NCI-H526 treated with DMSO at 0.1 percent for 48 hours (cell line): ENCODE measurements at regions not wholly inside any gene's neighbourhood (a gene's known extent, or its start where the extent isn't known, plus 50 kb on each side); places are given as distances from the start of the nearest gene placed in this dataset.
"Not testable (repeated sequence)": the region's sequence is repeated elsewhere in the genome, so short reads cannot be mapped to it uniquely, and the experiment has no call there.

ENCODE experiments used
- DNase-seq: peaks from one replicate; lab custom pipeline; 2025; lab: John Stamatoyannopoulos, UW

GRCh38 chr4:43089730-43090129 lies 197.2 kb downstream of the GRXCR1 start:
- no peak for DNase-seq

DNA sequence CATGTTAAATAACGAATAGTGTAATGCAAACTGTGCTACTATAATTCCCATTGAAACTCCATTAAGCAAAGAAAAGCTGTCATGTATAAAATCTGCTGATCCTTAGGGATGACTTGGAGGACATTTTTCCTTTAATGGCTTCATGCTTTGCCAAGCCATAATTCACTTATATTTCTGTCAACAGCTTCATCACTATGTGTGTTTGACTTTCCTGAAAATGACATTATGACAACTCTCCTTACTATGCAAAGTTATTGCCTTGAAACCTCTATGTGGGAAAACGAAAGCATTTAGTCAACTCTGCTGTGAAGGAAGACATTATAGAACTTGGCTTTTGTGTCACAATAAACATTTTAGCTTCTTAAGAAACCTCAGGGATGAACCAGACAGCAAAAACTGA lies 210.5 kb downstream of the GRXCR1 start:
- DNase-seq, result no peak

DNA sequence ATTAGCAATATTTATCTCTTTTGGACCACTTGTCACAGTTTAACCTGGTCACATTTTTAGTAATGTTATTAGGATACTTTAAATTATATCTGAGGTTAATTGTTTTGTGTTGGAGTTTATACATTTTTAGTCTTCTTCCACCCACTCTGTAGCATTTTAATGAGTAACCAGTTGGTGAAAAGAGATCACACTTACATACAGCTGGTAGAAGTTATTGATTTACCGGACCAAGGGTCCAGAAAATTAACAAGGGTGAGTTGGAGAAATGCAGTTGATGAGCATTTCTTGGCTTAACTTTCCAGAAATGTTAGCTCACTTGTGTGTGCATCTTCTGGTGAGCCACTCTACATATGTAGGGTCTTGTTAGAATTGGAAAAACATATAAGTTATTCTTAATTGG lies 219.6 kb downstream of the GRXCR1 start:
- no peak for DNase-seq

DNA sequence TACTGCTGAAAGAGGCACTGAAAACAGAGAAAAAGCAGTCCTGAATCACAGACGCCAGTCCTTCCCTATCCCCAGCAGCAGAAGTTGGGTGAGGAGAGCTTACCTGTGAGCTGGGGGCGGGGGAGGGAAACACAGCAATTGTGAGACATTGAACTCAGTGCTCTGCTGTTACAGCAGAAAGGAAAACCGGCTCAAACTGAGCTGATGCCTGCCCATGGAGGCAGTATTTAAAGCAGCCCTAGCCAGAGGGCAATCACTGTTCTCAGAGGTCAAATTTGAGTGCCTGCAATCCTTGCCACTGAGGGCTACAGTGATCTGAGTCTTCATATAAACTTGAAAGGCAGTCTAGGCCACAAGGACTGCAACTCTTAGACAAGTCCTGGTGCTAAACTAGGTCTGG lies 220.7 kb downstream of the GRXCR1 start:
- DNase-seq, result no peak

DNA sequence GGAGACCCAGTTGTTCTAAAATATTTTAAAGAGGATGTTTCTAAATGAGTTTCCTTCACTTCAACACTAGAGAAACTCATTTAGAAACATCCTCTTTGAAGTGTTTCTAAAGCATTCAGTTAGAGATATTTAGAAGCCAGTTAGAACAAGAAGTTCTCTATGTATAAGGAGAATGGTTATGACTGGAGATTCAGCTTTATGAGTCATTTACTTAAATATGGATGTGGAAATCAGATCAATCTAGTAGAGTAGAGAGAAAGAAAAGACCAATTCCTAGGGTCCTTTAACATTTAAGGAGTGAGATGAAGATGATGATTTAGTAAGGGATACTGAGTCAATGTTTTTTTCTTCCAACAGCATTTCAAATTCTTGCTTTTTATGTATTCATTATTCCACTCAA lies 234.1 kb downstream of the GRXCR1 start:
- no peak for DNase-seq

GRCh38 chr4:43130228-43131021 lies 237.9 kb downstream of the GRXCR1 start:
- DNase-seq, result no peak

- DNase-seq, result peak; percentile 5
Observed at GRCh38 chr4:43132010-43132582, 239.6 kb downstream of the GRXCR1 start.

GRCh38 chr4:43133566-43133965 lies 241.1 kb downstream of the GRXCR1 start:
- no peak for DNase-seq

DNA sequence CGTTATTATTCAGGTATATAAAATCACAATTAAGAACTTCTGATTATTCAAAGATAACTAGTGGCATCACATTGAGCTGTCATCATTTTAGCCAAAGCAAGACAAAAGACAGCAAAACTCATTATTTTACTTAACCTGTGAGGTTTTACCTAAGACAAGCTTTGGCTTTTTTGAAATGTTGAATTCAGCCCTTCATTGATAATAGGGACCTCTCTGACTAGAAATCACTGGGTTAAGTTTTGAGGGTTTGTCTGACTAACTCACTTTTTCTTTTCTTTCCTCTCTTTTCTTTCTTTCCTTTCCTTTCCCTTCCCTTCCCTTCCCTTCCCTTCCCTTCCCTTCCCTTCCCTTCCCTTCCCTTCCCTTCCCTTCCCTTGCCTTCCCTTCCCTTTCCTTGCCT lies 244.2 kb downstream of the GRXCR1 start:
- no peak for DNase-seq

GRCh38 chr4:43146198-43146597 lies 253.7 kb downstream of the GRXCR1 start:
- DNase-seq, result no peak

GRCh38 chr4:43148481-43148880 lies 256.0 kb downstream of the GRXCR1 start:
- no peak for DNase-seq

GRCh38 chr4:43163101-43163792 lies 270.7 kb downstream of the GRXCR1 start:
- no peak for DNase-seq

DNA sequence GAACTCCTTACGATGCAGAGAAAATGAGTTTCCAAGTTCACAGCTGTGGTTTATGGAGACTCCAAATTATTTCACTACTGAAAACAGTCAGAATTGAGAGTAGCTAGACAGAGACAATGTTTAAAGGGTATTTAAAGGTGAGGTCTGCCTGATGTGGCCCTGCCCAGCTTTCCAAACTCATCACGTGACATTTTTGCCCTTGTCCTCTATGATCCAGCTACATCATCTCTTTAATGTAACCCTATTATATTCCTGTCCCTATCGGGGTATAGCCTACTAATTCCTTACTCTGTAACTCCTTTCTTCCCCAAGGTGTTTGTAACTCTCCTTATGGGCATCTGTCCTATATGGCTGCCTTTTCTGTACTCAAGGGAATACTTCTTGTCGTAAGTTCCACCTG lies 297.2 kb downstream of the GRXCR1 start:
- no peak for DNase-seq

- DNase-seq, result not testable (repeated sequence)
Observed at GRCh38 chr4:43212576-43212975, 320.1 kb downstream of the GRXCR1 start.

GRCh38 chr4:43223820-43224219 lies 331.3 kb downstream of the GRXCR1 start:
- no peak for DNase-seq

DNA sequence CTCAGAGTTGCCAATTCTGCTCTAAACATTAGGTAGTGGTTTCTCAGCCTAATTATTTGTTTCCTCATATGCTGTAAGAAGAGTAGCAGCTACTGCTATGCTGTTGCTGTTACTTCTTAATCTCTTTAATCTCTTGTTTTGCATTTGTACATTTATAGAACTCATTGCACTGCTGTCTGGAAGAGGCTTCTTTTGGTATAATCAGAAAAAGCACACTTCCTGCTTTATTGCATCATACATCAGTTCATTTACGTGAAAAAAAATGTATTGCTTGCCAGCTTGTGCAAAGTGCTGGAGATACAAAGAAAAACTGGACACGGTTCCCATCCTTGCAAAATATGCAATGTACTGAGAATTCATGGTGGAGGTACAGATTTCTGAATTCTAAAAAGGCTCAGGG lies 332.0 kb downstream of the GRXCR1 start:
- no peak for DNase-seq

DNA sequence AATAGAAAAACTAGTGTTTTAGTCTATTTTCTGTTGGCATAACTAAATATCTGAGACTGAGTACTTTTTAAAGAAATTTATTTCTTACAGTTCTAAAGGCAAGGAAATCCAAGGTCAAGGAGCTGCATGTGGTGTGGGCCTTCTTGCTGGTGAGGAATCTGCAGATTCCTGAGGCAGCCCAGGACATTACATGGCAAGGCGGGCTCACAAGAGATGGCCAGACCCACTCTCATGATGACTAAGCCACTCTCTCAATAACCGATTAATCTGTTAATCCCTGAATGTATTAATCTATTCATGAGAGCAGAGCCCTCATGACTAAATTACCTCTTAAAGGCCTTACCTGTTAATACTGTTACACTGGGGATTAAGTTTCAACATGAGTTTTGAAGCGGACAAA lies 340.8 kb downstream of the GRXCR1 start:
- no peak for DNase-seq

DNA sequence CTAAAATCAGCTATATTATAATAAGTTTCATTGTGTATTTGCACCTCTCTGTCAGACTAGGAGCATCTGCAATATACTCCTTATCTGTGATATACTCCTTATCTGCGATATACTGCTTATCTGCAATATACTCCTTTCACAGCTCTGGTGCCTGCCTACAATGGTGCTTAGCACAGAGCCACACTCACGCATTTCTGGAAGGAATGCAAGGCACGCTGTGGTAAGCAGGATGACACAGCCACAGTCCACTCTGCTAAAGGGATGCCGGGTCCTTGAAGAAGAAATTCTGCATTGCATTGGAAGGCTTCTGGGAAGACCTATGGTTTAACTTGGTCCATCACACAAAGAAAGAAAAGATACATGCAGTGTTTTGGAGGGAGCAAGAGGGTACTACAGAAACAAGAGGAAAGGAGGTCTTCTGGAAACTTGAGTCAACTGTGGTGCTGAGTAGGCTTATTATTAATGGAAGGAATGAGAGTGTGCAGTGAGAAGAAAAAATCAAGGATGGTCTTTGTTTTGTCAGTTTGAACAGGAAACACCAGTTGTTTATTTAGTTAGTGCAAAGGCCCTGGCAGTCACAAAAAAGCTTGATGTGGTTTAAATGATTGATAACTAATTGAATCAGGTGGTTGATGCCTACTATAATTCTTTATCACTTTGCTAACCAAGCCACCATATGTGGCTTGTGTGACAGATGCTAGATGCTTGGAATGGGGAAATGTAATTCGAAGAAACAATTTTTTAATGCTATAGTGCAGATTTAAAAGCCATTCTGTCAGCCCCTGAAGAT lies 342.3 kb downstream of the GRXCR1 start:
- no peak for DNase-seq

DNA sequence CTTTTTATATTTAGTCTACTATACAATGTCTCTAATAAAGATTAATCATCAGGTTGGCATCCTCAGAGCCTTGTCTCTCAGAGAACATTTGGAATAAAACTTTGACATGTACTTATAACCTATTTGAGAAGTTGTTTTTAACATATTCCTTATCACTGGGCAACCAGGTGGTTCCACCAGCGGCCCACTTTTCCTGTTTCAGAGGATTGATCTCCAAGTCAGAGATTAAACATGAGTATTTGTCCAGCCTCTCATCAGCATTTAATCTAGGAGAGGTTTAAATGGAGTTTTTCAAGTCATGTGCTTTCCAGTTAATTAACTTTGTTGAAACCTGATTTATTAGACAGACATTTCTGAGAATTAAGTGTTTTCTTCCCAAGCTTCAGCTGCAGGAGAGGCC lies 345.5 kb downstream of the GRXCR1 start:
- no peak for DNase-seq

- DNase-seq, result no peak
Observed at GRCh38 chr4:43238585-43238984, 346.1 kb downstream of the GRXCR1 start.

DNA sequence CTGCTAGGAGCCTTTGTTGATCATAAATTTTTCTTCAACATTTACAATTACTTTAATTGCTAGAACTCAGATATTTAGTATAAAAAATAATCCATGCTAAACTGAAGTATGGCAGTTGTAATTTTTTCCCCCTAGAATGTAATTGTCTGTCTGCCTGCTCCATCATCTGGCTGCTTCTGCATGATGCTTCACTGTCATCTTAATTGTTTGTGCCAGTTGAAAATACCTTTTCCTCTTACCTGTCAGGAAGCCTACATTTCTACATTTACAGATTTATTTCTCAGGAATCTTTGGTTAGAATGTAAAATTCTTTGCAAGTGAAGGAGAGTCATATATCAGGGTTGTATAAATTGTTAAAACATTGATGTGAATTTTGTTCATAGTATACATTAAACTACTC lies 348.6 kb downstream of the GRXCR1 start:
- no peak for DNase-seq

DNA sequence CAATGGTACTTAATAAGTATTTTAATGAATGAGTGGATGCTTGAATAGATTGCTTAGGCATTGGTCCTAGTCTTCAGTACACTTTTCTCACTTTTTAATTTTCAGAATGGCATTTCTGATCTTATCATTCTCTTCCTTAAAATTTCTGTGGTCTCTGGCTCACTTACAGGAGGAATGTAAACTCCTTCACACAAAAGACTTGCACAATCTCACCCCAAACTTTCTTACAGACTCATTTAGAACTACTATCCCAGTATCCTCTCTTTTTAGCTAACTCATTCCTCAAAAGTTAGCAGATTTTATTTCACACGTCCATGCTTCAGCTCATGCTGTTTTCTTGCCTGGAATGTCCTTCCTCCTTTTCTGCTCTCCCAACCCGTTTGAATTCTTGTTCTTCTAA lies 350.1 kb downstream of the GRXCR1 start:
- no peak for DNase-seq
